Astrocyte of the spinal cord (primary cell): ENCODE measurements at regions not wholly inside any gene's neighbourhood (a gene's known extent, or its start where the extent isn't known, plus 50 kb on each side); places are given as distances from the start of the nearest gene placed in this dataset.

Source experiments
- DNase-seq: peaks from one replicate; pipeline ENCODE4 v3.0.0; 2011; ENCODE audit warnings: low read depth, low spot score
- H3K4me3 ChIP-seq: 2 replicates; pipeline ENCODE4 v1.5.1; 2011; ENCODE audit warnings: low read depth, mild to moderate bottlenecking, low read length, moderate library complexity
- in situ Hi-C: cut with HindIII; loops from 2 replicates; pipeline ENCODE4 v1.10.0; 2017; ENCODE audit warnings: low sequenced_read_pairs
- TF ChIP-seq, protein P1 (sequence below): IDR thresholded peaks from 2 replicates; pipeline ENCODE4 v1.5.1; 2012; ENCODE audit warnings: low read depth, mild to moderate bottlenecking, low read length, inconsistent platforms

DNA sequence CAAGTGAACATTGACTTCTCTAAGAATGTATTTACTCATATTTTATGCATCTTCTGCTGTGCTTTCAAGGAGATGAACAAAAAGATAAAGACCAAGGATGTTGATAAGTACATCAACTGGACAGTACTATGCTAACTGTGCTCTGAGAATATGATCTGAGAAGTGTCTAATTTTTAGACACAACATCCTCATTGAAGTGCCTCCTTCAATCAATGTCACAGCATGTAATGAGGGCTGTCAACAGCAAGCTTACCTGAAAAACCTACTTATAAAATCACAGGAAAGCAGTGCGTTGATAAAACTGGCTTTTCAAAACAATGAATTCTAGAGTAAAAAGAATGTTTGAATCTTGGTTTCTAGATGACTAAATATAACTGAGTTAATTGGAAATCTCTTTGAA lies 452.9 kb upstream of the DSEL start:
- no peak overlapping the region for H3K4me3 ChIP-seq
- no peak for DNase-seq
- in situ Hi-C loops = no loop called here
- TF ChIP-seq, protein P1, sequence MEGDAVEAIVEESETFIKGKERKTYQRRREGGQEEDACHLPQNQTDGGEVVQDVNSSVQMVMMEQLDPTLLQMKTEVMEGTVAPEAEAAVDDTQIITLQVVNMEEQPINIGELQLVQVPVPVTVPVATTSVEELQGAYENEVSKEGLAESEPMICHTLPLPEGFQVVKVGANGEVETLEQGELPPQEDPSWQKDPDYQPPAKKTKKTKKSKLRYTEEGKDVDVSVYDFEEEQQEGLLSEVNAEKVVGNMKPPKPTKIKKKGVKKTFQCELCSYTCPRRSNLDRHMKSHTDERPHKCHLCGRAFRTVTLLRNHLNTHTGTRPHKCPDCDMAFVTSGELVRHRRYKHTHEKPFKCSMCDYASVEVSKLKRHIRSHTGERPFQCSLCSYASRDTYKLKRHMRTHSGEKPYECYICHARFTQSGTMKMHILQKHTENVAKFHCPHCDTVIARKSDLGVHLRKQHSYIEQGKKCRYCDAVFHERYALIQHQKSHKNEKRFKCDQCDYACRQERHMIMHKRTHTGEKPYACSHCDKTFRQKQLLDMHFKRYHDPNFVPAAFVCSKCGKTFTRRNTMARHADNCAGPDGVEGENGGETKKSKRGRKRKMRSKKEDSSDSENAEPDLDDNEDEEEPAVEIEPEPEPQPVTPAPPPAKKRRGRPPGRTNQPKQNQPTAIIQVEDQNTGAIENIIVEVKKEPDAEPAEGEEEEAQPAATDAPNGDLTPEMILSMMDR = no peak

DNA sequence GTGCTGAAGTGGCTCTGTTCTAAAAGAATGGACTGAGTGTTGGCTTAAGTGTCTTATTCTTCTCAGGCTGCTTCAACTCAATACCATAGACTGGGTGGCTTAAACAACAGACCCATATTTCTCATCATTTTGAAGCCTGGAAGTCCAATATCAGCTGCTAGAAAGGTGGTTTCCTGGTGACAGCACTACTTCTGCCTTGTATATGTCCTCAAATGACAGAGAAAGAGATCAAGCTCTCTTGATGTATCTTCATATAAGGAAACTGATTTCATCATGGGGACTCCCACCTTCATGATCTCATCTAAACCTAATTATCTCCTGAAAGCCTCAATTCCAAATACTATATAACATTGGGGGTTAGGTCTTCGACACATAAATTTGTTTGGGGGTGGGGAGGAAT lies 449.7 kb upstream of the DSEL start:
- no peak for DNase-seq
- in situ Hi-C loops = no loop called here
- TF ChIP-seq, protein P1 = no peak
- no peak overlapping the region for H3K4me3 ChIP-seq

DNA sequence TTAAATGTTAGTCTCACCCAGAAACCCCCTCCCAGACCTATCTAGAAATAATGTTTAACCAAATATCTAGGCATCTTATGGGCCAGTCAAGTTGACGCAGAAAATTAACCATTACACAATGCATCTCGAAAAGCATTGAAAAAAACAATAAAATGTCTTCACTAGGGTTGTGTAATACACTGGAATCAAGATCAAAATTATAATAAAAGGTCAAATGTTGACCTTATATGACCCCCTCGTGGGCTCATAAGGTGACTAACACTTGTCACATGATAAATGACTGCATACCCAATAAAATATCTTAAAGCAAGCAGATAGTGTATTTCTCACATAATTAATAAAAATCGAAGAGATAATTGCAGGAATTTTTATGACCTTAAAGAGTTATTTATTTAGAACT lies 447.9 kb upstream of the DSEL start:
- H3K4me3 ChIP-seq = no peak overlapping the region
- DNase-seq = no peak
- in situ Hi-C loops = no loop called here
- TF ChIP-seq, protein P1 = no peak

DNA sequence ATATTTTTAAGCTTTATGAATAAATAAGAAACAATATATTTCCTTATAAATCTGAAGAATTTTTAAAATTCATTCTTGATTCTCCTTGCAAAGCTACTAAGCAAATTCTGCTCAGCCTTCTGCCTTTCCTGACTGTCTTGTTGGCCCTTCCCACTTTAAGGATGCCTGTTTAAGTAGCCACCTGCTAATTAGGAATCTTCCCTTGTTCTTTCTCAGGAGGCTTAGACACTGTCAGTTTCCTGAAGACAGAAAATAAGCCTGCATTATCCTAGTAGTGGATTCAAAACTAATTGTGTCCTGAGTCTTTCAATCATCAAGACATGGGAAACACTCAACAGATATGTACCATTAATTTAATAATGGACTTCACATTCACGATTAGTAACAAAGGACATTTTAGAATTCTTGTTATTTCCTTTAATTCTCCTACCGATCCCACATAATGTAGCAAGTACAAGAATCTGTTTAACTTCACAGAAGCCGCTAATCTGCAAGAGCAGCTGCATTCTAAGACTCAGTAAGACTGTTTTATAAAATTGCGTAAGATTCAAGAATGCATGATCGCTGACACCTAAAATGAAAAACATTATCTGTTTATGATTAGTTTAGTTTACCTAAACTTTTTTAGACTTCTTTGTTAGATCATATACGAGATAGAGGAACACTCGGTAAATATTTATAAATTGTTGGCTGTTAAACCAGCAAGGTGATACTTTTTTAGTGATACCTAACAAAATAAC lies 445.4 kb upstream of the DSEL start:
- TF ChIP-seq, protein P1 = no peak
- DNase-seq = no peak
- no peak overlapping the region for H3K4me3 ChIP-seq
- in situ Hi-C loops = no loop called here

DNA sequence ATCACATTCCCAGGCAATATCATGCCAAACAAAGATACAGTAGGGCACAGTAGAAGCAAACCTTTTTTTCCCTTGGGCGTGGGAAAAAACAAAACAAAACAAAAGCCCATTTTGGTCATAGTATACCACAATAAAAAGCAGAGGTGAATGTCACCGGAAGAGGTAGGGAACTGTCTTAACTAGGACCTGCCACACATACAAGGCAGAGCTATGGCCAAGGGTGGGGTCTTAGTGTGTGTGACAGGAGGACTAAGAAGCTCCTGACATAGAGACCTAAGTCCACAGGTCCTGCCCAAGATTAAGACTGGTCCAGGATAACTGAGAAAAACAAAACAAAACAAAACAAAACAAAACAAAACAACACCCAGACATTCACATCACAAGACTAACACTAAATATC lies 441.2 kb upstream of the DSEL start:
- TF ChIP-seq, protein P1 = no peak
- no peak for DNase-seq
- in situ Hi-C loops = no loop called here
- no peak overlapping the region for H3K4me3 ChIP-seq

DNA sequence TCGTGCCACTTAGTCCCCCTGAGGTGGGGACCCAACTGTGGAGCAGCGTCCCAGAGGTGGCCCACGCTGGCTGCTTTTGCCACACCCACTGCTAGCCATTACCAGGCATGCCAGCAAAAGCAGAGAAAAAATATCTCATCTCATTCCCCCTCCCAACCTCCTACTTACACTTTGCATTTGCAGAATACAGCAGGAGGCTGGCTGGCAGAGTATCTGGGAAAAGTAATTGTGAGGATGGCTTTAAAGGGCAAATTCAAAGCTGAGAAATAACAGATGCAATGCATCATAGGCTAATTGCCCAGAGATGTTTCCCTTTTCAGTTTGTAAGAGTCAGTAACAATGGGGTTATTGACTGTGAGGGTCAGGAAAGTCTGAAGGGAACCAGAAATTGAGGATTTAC lies 438.1 kb upstream of the DSEL start:
- TF ChIP-seq, protein P1 = no peak
- no peak for DNase-seq
- no peak overlapping the region for H3K4me3 ChIP-seq
- in situ Hi-C loops = no loop called here
